SK-N-SH treated with all-trans-retinoic acid at 6 μM for 48 hours (cell line): ENCODE measurements at regions not wholly inside any gene's neighbourhood (a gene's known extent, or its start where the extent isn't known, plus 50 kb on each side); places are given as distances from the start of the nearest gene placed in this dataset.

Experiments used
- ARNTL ChIP-seq: fragments of 450-650 bp; formaldehyde crosslinking; IDR thresholded peaks from 2 replicates; pipeline ENCODE4 v1.5.0; 2020; ENCODE audit warnings: low read depth, mild to moderate bottlenecking, moderate library complexity, borderline replicate concordance
- BACH2 ChIP-seq: fragments of 250-450 bp; sonication (Bioruptor Pico); IDR thresholded peaks from 2 replicates; pipeline ENCODE4 v1.9.0; 2021; ENCODE audit warnings: mild to moderate bottlenecking, borderline replicate concordance
- CREB5 ChIP-seq: fragments of 250-450 bp; sonication (Bioruptor Pico); IDR thresholded peaks from 2 replicates; pipeline ENCODE4 v1.5.1; 2020; ENCODE audit warnings: low read depth, mild to moderate bottlenecking, moderate library complexity
- CSDC2 ChIP-seq: fragments of 250-450 bp; sonication (Bioruptor Pico); IDR thresholded peaks from 2 replicates; pipeline ENCODE4 v1.5.0; 2020; ENCODE audit warnings: mild to moderate bottlenecking, moderate library complexity
- CSRNP3 ChIP-seq: fragments of 250-450 bp; sonication (Bioruptor Pico); IDR thresholded peaks from 2 replicates; pipeline ENCODE4 v1.5.1; 2021; ENCODE audit warnings: mild to moderate bottlenecking, moderate library complexity
- GLIS3 ChIP-seq: fragments of 250-450 bp; sonication (Bioruptor Pico); IDR thresholded peaks from 2 replicates; pipeline ENCODE4 v1.5.0; 2020; ENCODE audit warnings: mild to moderate bottlenecking, moderate library complexity
- OSR1 ChIP-seq: fragments of 250-450 bp; sonication (Bioruptor Pico); IDR thresholded peaks from 2 replicates; pipeline ENCODE4 v1.8.0; 2022; ENCODE audit warnings: moderate library complexity, mild to moderate bottlenecking, inconsistent platforms
- PPARA ChIP-seq: fragments of 250-450 bp; sonication (Bioruptor Pico); IDR thresholded peaks from 2 replicates; pipeline ENCODE4 v1.5.0; 2020; ENCODE audit warnings: mild to moderate bottlenecking, borderline replicate concordance
- SNAI2 ChIP-seq: fragments of 250-450 bp; sonication (Bioruptor Pico); IDR thresholded peaks from 2 replicates; pipeline ENCODE4 v1.5.0; 2020; ENCODE audit warnings: mild to moderate bottlenecking, moderate library complexity
- ZFP3 ChIP-seq: fragments of 250-450 bp; sonication (Bioruptor Pico); IDR thresholded peaks from 2 replicates; pipeline ENCODE4 v1.5.0; 2020; ENCODE audit warnings: mild to moderate bottlenecking, moderate library complexity
- ZNF70 ChIP-seq: fragments of 450-650 bp; formaldehyde crosslinking; IDR thresholded peaks from 2 replicates; pipeline ENCODE4 v1.5.0; 2020; ENCODE audit warnings: mild to moderate bottlenecking, moderate library complexity
- ZNF8 ChIP-seq: fragments of 450-650 bp; formaldehyde crosslinking; IDR thresholded peaks from 2 replicates; pipeline ENCODE4 v1.5.0; 2020; ENCODE audit warnings: mild to moderate bottlenecking, moderate library complexity
- TF ChIP-seq, protein P1 (sequence below): fragments of 250-450 bp; sonication (Bioruptor Pico); IDR thresholded peaks from 2 replicates; pipeline ENCODE4 v1.8.0; 2020; ENCODE audit warnings: mild to moderate bottlenecking, moderate library complexity, borderline replicate concordance
- TF ChIP-seq, protein P2 (sequence below): fragments of 250-450 bp; sonication (Bioruptor Pico); IDR thresholded peaks from 2 replicates; pipeline ENCODE4 v1.8.0; 2021; ENCODE audit warnings: low read depth, mild to moderate bottlenecking, moderate library complexity, borderline replicate concordance

DNA sequence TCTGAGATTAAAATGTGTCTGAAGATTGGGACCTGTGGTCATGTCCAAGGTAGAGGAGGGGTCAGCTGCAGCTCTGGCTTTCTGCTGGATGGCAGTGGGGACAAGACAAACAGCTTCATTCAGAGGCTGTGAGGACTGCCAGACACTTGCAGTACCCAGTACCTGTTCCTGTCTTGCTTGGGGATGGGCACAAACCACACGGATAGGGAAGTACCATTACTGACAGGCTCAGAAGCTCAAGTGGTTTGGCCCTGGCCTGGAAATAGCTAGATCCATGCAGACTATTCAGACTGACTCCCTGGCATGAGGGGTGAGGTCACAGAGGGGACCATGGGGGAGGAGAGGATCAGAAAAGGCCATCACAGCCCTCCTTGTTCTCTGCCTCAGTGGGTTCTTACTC is 56.0 kb upstream of the COMTD1 start:
- TF ChIP-seq, protein P1, sequence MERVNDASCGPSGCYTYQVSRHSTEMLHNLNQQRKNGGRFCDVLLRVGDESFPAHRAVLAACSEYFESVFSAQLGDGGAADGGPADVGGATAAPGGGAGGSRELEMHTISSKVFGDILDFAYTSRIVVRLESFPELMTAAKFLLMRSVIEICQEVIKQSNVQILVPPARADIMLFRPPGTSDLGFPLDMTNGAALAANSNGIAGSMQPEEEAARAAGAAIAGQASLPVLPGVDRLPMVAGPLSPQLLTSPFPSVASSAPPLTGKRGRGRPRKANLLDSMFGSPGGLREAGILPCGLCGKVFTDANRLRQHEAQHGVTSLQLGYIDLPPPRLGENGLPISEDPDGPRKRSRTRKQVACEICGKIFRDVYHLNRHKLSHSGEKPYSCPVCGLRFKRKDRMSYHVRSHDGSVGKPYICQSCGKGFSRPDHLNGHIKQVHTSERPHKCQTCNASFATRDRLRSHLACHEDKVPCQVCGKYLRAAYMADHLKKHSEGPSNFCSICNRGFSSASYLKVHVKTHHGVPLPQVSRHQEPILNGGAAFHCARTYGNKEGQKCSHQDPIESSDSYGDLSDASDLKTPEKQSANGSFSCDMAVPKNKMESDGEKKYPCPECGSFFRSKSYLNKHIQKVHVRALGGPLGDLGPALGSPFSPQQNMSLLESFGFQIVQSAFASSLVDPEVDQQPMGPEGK: no peak
- TF ChIP-seq, protein P2, sequence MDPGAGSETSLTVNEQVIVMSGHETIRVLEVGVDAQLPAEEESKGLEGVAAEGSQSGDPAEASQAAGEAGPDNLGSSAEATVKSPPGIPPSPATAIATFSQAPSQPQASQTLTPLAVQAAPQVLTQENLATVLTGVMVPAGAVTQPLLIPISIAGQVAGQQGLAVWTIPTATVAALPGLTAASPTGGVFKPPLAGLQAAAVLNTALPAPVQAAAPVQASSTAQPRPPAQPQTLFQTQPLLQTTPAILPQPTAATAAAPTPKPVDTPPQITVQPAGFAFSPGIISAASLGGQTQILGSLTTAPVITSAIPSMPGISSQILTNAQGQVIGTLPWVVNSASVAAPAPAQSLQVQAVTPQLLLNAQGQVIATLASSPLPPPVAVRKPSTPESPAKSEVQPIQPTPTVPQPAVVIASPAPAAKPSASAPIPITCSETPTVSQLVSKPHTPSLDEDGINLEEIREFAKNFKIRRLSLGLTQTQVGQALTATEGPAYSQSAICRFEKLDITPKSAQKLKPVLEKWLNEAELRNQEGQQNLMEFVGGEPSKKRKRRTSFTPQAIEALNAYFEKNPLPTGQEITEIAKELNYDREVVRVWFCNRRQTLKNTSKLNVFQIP (CRISPR knock-in tag): no peak
- no peak for TF ChIP-seq SNAI2 (CRISPR knock-in tag)
- no peak for TF ChIP-seq ARNTL (CRISPR knock-in tag)
- no peak for TF ChIP-seq ZFP3 (CRISPR knock-in tag)
- no peak for TF ChIP-seq OSR1 (CRISPR knock-in tag)
- no peak for TF ChIP-seq GLIS3 (CRISPR knock-in tag)
- no peak for TF ChIP-seq CSRNP3
- TF ChIP-seq CREB5 (CRISPR knock-in tag): no peak
- TF ChIP-seq ZNF70 (CRISPR knock-in tag): no peak
- no peak for TF ChIP-seq CSDC2 (CRISPR knock-in tag)
- no peak for TF ChIP-seq BACH2 (CRISPR knock-in tag)
- TF ChIP-seq ZNF8 (CRISPR knock-in tag): no peak
- no peak for TF ChIP-seq PPARA (CRISPR knock-in tag)
